HCT116 (cell line): ENCODE measurements at regions not wholly inside any gene's neighbourhood (a gene's known extent, or its start where the extent isn't known, plus 50 kb on each side); places are given as distances from the start of the nearest gene placed in this dataset.

Source experiments
- ATAC-seq: fragments of 200-7000 bp; cut with Tn5 transposase; 2 replicates; pipeline ENCODE4 v1.9.1; 2020; ENCODE audit warnings: mild to moderate bottlenecking, moderate library complexity
- BruUV-seq: library from RNA; stranded (reverse); fragments of 400-500 nt; replicated peaks from 2 replicates; lab custom pipeline; 2021; lab: Mats Ljungman, UMichigan
- CTCF ChIA-PET: fragments of 300-600 bp; sonication (Branson Sonifier 250); formaldehyde crosslinking; loops from one replicate; lab custom pipeline; 2021; ENCODE audit warnings: antibody characterized with exemption; lab: Charles Lee
- POLR2A ChIA-PET: fragments of 300-600, 350-600 bp; sonication (Branson Sonifier 250); formaldehyde crosslinking; loops from one replicate; lab custom pipeline; 2021; ENCODE audit warnings: antibody characterized with exemption; lab: Charles Lee
- RAD21 ChIA-PET, 2 experiments: fragments of 300-600 bp; sonication (Branson Sonifier 250); formaldehyde crosslinking; loops; one replicate each; lab custom pipeline; 2023; ENCODE audit warnings: low total read pairs in 2 of 2; ENCODE audit not compliant: uncharacterized antibody in 2 of 2, unreplicated experiment in 2 of 2, low non-redundant PET in 1 of 2; lab: Charles Lee
- DNase-seq: peaks from one replicate; pipeline ENCODE4 v3.0.0-alpha.2; 2010; ENCODE audit warnings: low read depth, low spot score
- H2AFZ ChIP-seq: fragments of 200-600 bp; shearing (Covaris generic), sonication (generic); 2 replicates; pipeline ENCODE4 v1.6.1; 2017; ENCODE audit warnings: low read depth, mixed run types, mixed read lengths, antibody characterized with exemption, low read length; ENCODE audit not compliant: poor library complexity, severe bottlenecking
- H3K27ac ChIP-seq: 2 replicates; pipeline ENCODE4 v1.5.1; 2012; ENCODE audit warnings: low read depth, low read length
- H3K27me3 ChIP-seq: fragments of 200-600 bp; sonication (generic); 2 replicates; pipeline ENCODE4 v1.6.1; 2016; ENCODE audit warnings: mixed run types, low read length, mixed read lengths; ENCODE audit not compliant: insufficient read depth
- H3K36me3 ChIP-seq, 2 experiments: fragments of 200-500 bp in 1 of 2; fragments of 200-600 bp in 1 of 2; sonication (Bioruptor generic) in 1 of 2; sonication (generic) in 1 of 2; 2 replicates each; pipeline versions ENCODE4 v1.5.1 to v1.6.1; 2014 to 2016; ENCODE audit warnings: low read length in 2 of 2, inconsistent platforms in 1 of 2, mixed read lengths in 1 of 2, mixed run types in 1 of 2; ENCODE audit not compliant: insufficient read depth in 2 of 2, control insufficient read depth in 1 of 2
- H3K4me1 ChIP-seq, 2 experiments: fragments of 200-600 bp in 1 of 2; sonication (generic) in 1 of 2; 2 replicates each; pipeline versions ENCODE4 v1.5.1 to v1.6.1; 2012 to 2017; ENCODE audit warnings: low read length in 2 of 2, inconsistent platforms in 1 of 2, mild to moderate bottlenecking in 1 of 2, mixed read lengths in 1 of 2, mixed run types in 1 of 2, moderate library complexity in 1 of 2; ENCODE audit not compliant: insufficient read depth in 2 of 2, control insufficient read depth in 1 of 2
- H3K4me2 ChIP-seq: fragments of 200-600 bp; sonication (generic); 2 replicates; pipeline ENCODE4 v1.6.1; 2017; ENCODE audit warnings: mixed run types, low read length, mixed read lengths
- H3K4me3 ChIP-seq, 2 experiments: fragments of 200-600 bp in 1 of 2; sonication (generic) in 1 of 2; replicated peaks in 1 of 2; 2 replicates each; pipeline ENCODE4 v1.5.1; 2011 to 2016; ENCODE audit warnings: low read length in 2 of 2, control low read depth in 1 of 2, low read depth in 1 of 2, mild to moderate bottlenecking in 1 of 2, mixed read lengths in 1 of 2, mixed run types in 1 of 2
- H3K79me2 ChIP-seq: fragments of 200-600 bp; sonication (generic); 2 replicates; pipeline ENCODE4 v1.6.1; 2017; ENCODE audit warnings: mild to moderate bottlenecking, mixed run types, low read length, moderate library complexity, mixed read lengths; ENCODE audit not compliant: insufficient read depth
- H3K9ac ChIP-seq: fragments of 200-600 bp; sonication (generic); 2 replicates; pipeline ENCODE4 v1.6.1; 2016; ENCODE audit warnings: low read length, mixed read lengths
- H3K9me2 ChIP-seq: fragments of 200-600 bp; sonication (generic), shearing (Covaris generic); 2 replicates; pipeline ENCODE4 v1.6.1; 2017; ENCODE audit warnings: mixed run types, mild to moderate bottlenecking, moderate library complexity; ENCODE audit not compliant: insufficient read depth
- H3K9me3 ChIP-seq, 2 experiments: fragments of 200-500 bp in 1 of 2; fragments of 200-600 bp in 1 of 2; sonication (Bioruptor generic) in 1 of 2; sonication (generic) in 1 of 2; 2 replicates each; pipeline ENCODE4 v1.6.1; 2014 to 2017; ENCODE audit warnings: low read length in 2 of 2, mixed read lengths in 2 of 2, inconsistent platforms in 1 of 2, low read depth in 1 of 2, mild to moderate bottlenecking in 1 of 2, mixed run types in 1 of 2, moderate library complexity in 1 of 2; ENCODE audit not compliant: control insufficient read depth in 1 of 2, insufficient read depth in 1 of 2
- H4K20me1 ChIP-seq: fragments of 200-600 bp; sonication (generic), shearing (Covaris generic); 2 replicates; pipeline ENCODE4 v1.6.1; 2017; ENCODE audit warnings: mixed run types, mild to moderate bottlenecking, moderate library complexity; ENCODE audit not compliant: insufficient read depth
- CBX3 ChIP-seq: IDR thresholded peaks from 2 replicates; pipeline ENCODE4 v1.6.1; 2012; ENCODE audit warnings: low read depth
- EGR1 ChIP-seq: IDR thresholded peaks from 2 replicates; pipeline ENCODE4 v1.6.1; 2012; ENCODE audit warnings: low read depth
- ELF1 ChIP-seq: IDR thresholded peaks from 2 replicates; pipeline ENCODE4 v1.6.1; 2012; ENCODE audit warnings: low read depth, borderline replicate concordance
- EZH2 ChIP-seq: fragments of 200-600 bp; sonication (generic); IDR thresholded peaks from 2 replicates; pipeline ENCODE4 v1.6.1; 2017; ENCODE audit warnings: antibody characterized with exemption, mixed run types
- FOSL1 ChIP-seq: IDR thresholded peaks from 2 replicates; pipeline ENCODE4 v1.6.1; 2012; ENCODE audit warnings: low read depth
- JUND ChIP-seq: IDR thresholded peaks from 2 replicates; pipeline ENCODE4 v1.6.1; 2012
- POLR2A ChIP-seq: IDR thresholded peaks from 2 replicates; pipeline ENCODE4 v1.7.0; 2011; ENCODE audit warnings: borderline replicate concordance; ENCODE audit not compliant: insufficient read depth, insufficient read length; ENCODE audit errors: extremely low read depth
- SIN3A ChIP-seq: IDR thresholded peaks from 2 replicates; pipeline ENCODE4 v1.6.1; 2012; ENCODE audit warnings: low read depth
- SP1 ChIP-seq: IDR thresholded peaks from 2 replicates; pipeline ENCODE4 v1.6.1; 2012; ENCODE audit warnings: low read depth
- SRF ChIP-seq: IDR thresholded peaks from 2 replicates; pipeline ENCODE4 v1.6.1; 2012; ENCODE audit warnings: low read depth
- TCF7L2 ChIP-seq: IDR thresholded peaks from 2 replicates; pipeline ENCODE4 v1.7.0; 2011; ENCODE audit warnings: borderline replicate concordance, inconsistent platforms; ENCODE audit not compliant: insufficient read depth, insufficient read length; ENCODE audit errors: extremely low read depth
- YY1 ChIP-seq: IDR thresholded peaks from 2 replicates; pipeline ENCODE4 v1.6.1; 2011; ENCODE audit warnings: low read length, low read depth, moderate library complexity, mild to moderate bottlenecking; ENCODE audit not compliant: insufficient replicate concordance; ENCODE audit errors: extremely low read depth
- ZFX ChIP-seq: fragments of 450-650 bp; IDR thresholded peaks from 2 replicates; pipeline ENCODE4 v1.6.1; 2017
- intact Hi-C: fragments of 100-400 bp; cut with micrococcal nuclease; formaldehyde crosslinking; loops from 2 replicates; pipeline ENCODE4 v1.10.0; 2022
- TF ChIP-seq, protein P1 (sequence below): IDR thresholded peaks from 2 replicates; pipeline ENCODE4 v1.6.1; 2012; ENCODE audit warnings: low read depth
- TF ChIP-seq, protein P2 (sequence below): IDR thresholded peaks from 2 replicates; pipeline ENCODE4 v1.6.1; 2011; ENCODE audit warnings: mild to moderate bottlenecking, low read length, moderate library complexity; ENCODE audit not compliant: insufficient replicate concordance; ENCODE audit errors: extremely low read depth

DNA sequence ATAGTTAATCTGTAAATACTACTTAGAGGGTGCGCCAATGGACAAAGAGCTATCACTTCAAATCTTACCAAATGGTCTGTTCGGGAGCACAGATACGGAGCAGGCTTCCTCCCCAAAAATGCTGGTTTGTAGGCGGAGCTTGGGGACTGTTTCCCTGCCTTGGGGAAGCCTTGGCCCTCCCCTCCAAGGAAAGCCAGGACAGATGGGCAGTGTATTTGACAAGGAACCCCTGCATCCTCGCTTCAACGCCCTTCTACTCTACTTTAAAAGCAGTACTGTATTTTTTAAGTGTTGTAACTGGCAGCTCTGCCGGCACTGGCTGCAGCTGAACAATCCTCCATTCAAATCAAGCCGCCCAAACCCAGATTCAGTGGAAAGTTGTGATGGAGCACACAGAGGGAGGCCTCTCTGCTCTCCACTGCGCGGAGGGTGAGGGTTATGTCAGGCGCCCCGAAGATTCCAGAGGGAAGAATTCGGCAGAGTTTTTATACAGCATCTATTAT, 83.1 kb upstream of the FNDC3B start (continued):
- no peak for TF ChIP-seq YY1
- TF ChIP-seq, protein P1, sequence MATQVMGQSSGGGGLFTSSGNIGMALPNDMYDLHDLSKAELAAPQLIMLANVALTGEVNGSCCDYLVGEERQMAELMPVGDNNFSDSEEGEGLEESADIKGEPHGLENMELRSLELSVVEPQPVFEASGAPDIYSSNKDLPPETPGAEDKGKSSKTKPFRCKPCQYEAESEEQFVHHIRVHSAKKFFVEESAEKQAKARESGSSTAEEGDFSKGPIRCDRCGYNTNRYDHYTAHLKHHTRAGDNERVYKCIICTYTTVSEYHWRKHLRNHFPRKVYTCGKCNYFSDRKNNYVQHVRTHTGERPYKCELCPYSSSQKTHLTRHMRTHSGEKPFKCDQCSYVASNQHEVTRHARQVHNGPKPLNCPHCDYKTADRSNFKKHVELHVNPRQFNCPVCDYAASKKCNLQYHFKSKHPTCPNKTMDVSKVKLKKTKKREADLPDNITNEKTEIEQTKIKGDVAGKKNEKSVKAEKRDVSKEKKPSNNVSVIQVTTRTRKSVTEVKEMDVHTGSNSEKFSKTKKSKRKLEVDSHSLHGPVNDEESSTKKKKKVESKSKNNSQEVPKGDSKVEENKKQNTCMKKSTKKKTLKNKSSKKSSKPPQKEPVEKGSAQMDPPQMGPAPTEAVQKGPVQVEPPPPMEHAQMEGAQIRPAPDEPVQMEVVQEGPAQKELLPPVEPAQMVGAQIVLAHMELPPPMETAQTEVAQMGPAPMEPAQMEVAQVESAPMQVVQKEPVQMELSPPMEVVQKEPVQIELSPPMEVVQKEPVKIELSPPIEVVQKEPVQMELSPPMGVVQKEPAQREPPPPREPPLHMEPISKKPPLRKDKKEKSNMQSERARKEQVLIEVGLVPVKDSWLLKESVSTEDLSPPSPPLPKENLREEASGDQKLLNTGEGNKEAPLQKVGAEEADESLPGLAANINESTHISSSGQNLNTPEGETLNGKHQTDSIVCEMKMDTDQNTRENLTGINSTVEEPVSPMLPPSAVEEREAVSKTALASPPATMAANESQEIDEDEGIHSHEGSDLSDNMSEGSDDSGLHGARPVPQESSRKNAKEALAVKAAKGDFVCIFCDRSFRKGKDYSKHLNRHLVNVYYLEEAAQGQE: no peak
- TF ChIP-seq ELF1: no peak

DNA sequence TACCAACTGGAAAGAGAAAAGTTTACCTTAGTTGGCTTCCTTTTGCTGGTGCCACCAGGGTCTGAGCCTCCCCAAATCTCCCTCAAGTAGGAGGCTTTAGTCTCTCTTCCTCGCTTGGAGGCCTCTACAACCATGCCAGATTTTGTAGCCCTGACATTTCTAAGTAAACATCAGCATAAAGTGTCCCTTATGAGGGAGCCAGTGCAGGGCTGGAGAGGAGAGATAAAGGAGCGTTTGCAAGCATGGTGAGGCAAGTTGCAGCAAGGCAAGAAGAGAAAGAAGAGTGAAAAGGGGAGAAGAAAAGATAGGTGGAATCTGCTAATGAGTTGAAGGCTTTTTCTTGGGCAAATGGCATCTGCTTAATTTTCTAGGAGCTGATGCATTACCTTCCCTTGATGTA, 82.7 kb upstream of the FNDC3B start:
- CTCF ChIA-PET: no interaction called here
- RAD21 ChIA-PET: no interaction called here
- H2AFZ ChIP-seq: no peak overlapping the region
- H3K9ac ChIP-seq: no peak overlapping the region
- H3K9me2 ChIP-seq: no peaks in the 10 kb centered on the region
- H3K4me2 ChIP-seq: no peak overlapping the region
- H3K27me3 ChIP-seq: no peaks in the 10 kb centered on the region
- no peak for TF ChIP-seq CBX3
- TF ChIP-seq POLR2A: no peak
- TF ChIP-seq, protein P2, sequence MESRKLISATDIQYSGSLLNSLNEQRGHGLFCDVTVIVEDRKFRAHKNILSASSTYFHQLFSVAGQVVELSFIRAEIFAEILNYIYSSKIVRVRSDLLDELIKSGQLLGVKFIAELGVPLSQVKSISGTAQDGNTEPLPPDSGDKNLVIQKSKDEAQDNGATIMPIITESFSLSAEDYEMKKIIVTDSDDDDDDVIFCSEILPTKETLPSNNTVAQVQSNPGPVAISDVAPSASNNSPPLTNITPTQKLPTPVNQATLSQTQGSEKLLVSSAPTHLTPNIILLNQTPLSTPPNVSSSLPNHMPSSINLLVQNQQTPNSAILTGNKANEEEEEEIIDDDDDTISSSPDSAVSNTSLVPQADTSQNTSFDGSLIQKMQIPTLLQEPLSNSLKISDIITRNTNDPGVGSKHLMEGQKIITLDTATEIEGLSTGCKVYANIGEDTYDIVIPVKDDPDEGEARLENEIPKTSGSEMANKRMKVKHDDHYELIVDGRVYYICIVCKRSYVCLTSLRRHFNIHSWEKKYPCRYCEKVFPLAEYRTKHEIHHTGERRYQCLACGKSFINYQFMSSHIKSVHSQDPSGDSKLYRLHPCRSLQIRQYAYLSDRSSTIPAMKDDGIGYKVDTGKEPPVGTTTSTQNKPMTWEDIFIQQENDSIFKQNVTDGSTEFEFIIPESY: no peak
- no peak for TF ChIP-seq SIN3A
- no peak for TF ChIP-seq SP1
- TF ChIP-seq EZH2: no peak
- TF ChIP-seq FOSL1: no peak
- TF ChIP-seq JUND: no peak
- no peak for TF ChIP-seq ZFX
- no peak for TF ChIP-seq SRF
- TF ChIP-seq EGR1: no peak
- TF ChIP-seq TCF7L2: no peak
- no peak for TF ChIP-seq YY1
- no peaks in the 10 kb centered on the region for H4K20me1 ChIP-seq
- no peak overlapping the region for H3K27ac ChIP-seq
- intact Hi-C loops: no loop called here
- no peaks in the 10 kb centered on the region for H3K79me2 ChIP-seq
- H3K4me1 ChIP-seq: peaks cover 9 to 28% of the 10 kb centered on the region in 2 experiments
- ATAC-seq (no peak), DNase-seq (no peak)
- POLR2A ChIA-PET: no interaction called here
- H3K9me3 ChIP-seq: no peaks in the 10 kb centered on the region
- no peaks in the 10 kb centered on the region for H3K36me3 ChIP-seq
- H3K4me3 ChIP-seq: no peak overlapping the region
- no TSS peak for BruUV-seq
